NCI-H1105 (cell line): ENCODE measurements at regions not wholly inside any gene's neighbourhood (a gene's known extent, or its start where the extent isn't known, plus 50 kb on each side); places are given as distances from the start of the nearest gene placed in this dataset.
A peak's percentile ranks its signal among the peaks of the same experiment; 100 is the strongest.

ENCODE experiments used
- DNase-seq: peaks from one replicate; lab custom pipeline; 2025; lab: John Stamatoyannopoulos, UW

DNA sequence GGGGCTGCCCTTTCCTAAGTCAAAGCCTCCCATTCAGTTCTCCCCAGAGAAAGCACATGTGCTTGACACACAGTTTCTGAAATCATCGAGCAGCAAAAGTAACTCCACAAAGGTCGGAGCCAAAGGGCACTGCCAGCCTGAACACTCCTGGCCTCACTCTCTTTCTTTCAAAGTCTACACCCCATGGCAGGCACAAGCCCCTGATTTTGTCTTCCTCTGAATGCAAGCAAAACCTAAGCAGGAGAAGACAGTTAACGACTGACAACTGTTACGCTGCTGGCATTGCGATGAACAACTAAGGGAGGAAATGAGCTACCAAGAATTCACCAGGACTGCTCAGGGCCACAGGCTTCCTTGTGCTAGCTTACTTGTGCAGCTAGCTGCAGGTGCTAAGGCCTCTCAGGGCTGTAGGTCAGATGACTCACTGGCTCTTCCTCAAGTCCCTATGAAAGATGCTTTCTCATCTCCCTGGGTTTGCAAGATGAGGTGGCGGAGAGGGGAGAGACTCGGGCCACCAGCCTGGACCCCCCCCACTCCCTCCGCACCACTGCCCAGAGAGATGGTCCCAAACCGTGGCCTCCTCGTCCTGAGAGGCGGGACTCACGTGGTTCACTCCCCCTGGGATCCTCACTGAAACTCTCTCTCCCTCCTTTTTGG lies 208.2 kb downstream of the DLL1 start:
- no peak for DNase-seq

DNA sequence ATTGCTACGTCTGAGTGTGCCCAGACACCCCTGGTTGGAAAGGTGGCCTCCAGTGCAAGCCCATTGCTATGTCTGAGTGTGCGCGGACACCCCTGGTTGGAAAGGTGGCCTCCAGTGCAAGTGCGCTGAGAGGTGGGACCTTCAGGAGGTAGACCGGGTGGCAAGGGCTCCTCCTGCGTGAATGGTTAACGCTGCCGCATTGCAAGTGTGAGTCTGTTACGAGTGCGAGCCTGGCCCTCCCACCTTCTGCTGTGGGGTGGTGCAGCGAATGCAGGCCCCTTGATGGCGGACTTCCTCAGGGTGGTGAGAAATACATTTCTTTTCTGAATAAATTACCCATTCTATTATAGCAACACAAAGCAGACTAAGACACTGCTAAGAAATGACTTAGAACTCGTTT lies 208.8 kb downstream of the DLL1 start:
- DNase-seq = no peak

DNA sequence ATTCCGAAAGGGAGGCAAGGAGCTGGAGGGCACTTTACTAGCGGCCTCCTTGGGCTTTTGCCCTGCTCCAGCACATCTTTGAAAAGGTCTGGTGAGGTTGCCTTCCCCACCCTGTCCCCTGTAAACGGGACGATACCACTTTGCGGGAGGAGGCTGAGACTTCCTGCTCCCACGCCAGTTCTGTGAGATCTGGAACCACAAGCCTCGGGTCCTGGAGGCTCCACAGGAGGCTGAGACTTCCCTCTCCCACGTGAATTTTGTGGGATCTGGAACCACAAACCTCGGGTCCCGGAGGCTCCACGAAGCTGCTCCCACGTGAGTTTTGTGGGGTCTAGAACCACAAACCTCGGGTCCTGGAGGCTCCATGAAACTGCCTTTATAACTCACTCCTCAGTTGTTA lies 209.3 kb downstream of the DLL1 start:
- DNase-seq = no peak

DNA sequence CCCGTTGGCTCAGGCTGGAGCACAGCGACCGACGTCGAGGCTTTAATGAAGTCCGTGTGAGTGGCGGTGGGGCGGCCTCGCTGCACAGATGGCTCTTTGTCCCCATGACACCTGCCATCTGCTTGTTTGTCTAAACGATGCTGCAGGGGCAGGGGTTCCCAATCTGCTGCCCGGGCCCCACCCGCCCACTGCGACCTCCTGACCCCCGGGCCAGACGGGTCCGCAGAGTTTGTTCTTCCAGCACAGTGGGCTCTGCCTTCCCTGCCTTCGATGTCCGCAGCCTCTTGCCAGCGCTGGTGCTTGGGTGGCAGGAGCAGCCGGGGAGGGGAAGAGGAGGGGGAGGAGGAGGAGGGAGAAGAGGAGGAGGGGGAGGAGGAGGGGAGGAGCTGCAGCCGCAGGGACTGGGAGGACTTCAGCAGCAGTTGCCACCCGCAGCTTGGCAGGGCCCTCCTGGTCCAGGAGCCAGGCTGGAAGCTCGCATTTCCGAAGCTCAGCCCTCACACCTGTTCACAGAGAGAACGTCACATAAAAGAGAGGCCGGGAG lies 210.0 kb downstream of the DLL1 start:
- peak; percentile 6 for DNase-seq

DNA sequence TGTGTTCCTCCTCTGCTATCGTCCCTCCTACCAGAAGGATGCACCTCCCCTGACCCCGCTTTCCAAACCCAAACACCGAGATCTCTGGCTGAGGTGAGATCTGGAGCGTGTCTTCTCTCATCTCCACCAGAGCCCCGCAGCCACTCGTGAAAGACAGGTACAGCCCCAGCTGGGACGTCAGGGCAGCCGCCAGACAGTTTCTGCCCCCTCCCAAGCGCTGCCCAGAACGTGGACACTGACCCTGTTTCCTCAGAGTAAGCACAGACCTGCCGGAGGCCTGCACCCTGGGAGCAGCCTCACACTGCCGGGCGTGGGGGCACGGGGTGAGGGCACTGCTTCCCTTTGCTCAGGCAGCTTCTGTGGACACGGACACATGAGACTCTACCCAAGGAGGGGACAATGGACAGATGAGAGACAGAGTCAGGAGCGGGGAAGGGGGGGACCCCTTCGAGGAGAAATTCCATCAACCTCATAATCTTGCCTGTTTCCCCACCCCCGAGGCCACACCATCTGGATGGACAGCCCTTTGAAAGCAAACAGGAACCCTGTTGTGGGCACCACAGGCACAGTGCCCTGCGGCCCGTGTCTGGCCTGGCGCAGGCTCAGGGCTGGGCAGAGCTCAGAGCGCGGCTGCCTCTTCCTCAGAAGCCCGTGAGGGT lies 210.6 kb downstream of the DLL1 start:
- no peak for DNase-seq

DNA sequence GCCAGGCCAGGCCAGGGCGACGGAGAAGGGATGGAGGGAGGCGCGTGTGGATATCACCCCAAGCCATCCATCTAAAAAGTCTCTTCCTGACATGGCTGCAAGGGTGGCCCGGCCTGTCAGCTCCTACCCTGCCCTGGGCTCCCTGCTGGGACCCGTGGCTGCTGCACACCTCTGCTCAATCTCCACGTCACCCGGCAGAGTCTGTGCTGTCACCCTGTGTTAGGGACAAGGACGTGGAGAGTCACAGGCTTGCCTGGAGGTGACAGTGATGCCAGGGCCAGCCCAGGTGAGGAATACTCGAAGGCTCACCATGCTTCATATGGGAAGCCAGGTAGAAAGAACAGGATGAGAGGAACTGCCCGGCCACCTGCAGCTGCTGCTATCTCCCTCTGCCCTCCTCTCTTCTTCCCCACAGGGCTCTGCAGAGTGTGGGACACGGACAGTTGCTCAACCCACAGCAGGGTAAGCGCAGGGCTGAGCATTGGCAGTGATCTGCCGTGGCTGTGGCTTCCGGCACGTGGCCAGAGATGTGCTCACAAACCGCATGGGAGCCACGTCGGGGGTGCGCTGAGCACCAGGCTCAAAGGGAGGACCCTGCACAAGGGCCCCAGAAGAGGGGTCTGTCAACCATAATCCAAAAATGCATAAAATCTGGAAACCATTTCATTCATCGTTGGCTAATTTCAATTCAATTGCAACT lies 214.3 kb downstream of the DLL1 start:
- DNase-seq = no peak

DNA sequence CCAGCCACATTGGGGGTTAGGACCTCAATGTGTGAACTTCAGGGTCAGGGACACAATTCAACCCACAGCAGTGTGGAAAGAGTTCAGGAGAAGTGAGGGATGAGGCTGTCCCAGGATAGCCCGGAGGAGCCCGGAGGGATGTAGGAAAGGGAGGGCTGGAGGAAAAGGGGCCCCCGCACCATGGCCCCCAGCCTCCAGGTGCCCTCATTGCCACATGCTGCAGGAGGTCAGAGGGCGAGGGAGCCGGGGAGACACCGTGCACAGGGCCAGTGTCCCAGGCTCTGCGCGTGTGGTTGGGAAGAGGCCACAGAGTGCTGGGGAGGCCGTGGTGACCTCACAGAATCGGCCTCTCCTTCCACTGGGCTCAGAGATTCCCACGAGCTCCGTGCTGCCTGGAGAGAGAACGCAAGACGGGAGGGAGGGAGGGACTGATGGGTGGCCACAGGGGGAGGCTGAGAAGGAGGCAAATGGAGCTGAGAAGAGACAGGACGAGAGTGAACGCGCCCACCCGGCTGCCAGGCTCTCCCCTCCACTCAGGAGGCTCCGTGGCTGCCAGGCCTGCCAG lies 215.1 kb downstream of the DLL1 start:
- DNase-seq = peak; percentile 28

DNA sequence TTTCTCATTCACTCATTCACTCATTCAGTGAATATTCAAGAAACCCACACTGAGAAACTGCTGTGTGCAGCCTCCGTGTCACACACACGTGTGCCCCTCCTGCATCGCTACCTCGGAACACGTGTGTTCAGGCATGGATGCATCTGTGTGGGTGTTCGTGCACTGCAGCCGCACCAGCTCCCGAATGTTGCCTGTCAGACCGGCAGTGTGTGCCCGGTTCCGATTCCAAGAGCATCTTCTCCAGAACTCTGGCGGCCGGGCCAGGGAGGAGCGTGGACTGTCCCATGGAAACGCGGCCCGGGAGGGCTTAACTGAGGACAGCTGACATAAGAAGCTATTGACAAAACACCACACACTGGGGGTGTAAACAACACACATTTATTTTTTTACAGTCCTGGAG lies 216.0 kb downstream of the DLL1 start:
- no peak for DNase-seq

DNA sequence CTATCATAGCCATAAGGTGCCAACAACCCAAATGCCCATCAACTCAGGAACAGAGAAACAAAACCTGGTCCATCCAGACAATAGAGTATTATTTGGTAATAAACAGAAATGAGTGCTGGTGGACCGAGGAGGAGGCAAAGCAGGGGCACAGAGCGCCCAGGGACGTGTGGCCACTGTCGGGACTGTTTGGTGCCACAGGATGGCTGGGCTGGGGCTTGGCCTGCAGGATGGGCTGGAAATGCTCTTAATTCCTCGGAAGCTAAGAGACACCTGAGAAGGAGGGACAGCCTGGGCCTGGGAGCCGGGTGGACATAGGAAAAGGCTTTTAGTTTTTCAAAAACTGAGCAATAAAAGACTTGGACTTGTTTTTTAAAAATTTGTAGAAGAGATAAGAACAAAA lies 216.4 kb downstream of the DLL1 start:
- DNase-seq = no peak

DNA sequence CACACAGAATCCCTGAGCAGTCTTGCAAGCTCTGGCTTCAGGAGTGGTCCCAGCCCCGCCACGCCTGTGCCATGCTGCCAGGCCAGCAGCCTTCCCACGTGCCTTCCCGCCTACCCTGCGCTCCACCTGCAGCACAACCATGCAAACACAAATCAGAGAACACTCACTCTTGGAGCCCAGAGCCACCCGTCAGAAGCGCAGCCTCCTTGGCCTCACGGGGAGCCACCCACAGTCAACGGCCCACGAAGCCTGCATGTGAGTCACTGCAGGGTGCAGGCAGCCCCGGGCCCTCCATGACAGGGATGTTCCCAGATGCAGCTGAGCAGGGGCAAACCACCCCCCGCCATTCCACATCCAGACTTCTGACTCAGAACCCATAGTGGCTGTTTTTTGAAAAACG lies 217.0 kb downstream of the DLL1 start:
- no peak for DNase-seq

DNA sequence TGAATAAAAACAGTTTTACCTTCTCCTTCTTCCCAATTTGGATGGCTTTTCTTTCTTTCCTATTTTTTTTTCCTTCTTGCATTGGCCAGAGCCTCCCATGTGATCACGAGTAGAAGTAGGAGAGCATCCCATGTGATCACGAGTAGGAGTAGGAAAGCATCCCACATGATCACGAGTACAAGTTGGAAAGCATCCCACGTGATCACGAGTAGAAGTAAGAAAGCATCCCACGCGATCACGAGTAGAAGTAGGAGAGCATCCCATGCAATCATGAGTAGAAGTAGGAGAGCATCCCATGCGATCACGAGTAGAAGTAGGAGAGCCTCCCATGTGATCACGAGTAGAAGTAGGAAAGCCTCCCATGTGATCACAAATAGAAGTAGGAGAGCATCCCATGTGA lies 218.6 kb downstream of the DLL1 start:
- DNase-seq = no peak

DNA sequence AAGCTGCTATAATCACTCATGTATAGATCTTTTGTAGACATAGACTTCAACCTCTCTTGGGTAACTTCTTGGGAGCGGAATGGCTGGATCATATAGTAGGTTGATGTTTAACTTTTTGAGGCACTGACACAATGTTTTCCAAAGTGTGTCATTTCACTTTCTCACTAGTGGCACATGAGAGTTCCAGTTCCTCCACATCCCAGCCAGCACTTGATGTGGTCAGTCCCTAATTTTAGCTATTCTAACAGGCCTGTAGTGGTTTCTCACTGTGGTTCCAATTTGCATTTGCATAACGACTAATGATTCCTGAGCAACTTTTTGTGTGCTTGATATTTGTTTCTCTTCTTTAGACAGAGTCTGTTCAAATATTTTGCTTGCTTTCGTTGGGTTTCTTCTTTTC lies 221.3 kb downstream of the DLL1 start:
- DNase-seq = no peak

DNA sequence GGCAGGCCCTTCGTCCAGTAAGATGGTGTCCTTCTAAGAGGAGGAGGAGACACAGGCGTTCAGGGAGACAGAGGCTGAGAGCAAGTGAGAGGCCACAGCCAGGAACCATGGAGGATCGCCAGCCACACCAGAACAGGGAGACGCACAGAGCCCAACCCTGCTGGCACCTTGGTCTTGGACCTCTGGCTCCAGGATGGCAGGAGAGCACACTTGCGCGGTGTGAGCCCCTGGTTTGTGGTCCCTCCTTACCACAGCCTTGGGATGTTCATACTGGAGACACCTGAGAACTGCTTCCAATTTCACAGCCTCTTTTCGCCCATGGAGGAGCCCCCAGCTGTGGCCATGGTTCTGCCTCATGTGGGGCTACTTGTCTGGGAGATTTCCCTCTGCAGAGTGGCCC lies 222.4 kb downstream of the DLL1 start:
- no peak for DNase-seq

DNA sequence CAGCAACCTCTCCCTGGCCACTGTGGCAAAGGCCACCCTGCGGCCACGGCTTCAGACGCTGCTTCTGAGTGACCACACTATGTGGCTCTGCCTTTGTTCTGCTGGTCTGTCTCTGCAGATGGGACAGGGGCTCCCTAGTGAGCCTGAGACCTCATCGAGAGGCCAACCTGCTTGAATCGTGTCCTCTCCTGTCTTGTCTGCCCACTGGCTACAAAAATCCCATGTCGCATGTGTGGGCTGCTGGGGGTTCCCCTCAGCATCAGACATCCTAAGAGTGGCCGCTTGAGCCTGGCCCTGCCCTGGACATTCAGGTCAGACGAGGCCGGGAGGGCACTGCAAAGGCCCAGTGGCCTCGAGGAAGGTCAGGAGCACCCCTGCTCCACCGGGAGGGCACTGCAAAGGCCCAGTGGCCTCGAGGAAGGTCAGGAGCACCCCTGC lies 222.9 kb downstream of the DLL1 start:
- DNase-seq = no peak

DNA sequence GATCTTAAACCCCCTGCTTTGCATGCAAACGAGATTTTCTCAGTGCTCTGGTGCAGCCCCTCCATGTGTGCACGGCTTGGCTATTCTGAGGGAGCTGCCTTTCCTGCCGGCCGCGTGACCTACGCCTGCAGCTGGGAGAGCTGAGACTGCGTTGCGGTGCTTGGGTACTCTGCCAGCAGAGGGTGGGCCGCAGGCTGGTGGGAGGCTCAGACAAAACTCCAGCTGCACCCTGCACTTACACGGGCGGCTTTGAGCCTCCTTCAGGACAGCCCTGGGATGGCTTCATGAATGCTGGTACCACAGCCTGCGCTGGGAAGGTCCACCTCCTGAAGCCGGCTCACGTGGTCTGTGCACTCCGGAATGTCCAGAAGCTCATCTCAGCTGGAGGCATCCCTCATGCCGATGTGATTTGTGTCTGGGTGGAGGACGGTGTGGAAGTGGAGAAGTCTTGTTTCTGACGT lies 223.7 kb downstream of the DLL1 start:
- no peak for DNase-seq

DNA sequence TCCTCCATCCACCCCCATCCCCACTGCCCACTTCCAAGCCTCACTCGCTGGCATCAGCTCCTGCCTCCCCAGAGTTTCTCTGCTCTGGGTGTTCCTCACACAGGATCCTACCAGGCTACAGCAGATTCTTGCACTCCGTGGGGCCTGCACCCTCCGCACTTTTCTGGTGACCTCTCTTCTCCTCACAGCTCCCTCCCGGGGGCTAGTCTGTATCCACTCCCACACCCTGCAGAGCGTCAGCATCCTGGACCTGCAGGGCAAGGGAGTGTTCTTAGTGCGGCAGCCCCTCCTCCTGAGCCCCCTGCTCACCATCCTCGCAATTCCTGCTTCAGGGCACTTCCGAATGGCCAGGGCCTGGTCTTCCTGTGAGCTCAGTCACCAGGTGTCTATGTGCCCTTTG lies 224.2 kb downstream of the DLL1 start:
- no peak for DNase-seq

DNA sequence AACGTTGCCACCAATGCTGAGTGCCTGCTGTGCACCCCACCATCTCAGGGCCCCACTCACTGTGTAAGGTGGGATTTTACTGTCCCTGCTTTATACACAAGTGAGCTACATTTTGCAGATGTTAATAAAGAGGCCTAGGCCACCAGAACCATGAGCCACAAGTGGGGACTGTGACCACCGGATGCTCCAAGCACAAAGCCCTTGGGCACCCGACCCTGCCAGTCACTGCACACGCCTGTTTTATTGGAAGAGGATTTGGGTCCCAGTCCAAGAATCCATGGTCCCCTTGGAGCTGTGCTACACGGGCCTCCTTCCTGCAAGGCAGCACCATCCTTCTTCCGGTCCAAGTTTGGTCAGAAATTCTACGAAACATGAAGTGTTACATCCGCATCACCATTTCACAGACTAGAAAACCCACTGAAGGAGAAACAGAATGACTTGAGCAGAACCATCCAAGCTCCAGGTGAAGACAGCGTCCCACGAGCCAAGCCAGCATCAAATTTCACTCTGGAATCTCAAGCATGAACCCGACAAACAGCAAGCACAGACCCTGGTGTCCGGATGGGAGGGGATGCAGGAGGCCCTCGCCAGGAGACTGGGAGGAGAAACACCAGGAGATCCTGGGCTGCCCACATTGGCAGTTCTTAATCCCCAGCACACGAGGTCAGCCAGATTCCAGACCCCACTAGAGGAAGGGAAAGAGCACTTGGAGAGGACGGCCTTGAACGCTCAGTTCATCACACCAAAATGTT lies 226.9 kb downstream of the DLL1 start:
- DNase-seq = no peak

DNA sequence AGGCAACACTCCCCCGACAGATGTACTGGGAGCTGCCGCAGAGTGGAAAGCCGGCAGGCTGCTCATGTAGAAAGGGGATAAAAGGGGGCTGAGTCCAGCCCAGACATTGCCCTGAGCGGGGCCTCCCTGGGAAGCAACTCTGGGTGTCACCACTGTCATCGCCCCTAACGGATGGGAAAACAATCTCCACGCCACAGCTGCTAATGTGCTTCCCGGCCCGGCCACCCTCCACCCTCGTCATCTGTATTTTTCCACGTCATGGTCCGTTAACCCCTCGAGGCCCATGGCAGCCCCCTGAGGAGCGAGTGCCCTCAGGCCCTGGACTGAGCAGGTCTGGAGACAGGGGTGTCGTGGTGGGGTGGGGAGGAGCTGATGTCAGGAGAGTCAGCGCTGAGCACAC lies 227.4 kb downstream of the DLL1 start:
- no peak for DNase-seq

DNA sequence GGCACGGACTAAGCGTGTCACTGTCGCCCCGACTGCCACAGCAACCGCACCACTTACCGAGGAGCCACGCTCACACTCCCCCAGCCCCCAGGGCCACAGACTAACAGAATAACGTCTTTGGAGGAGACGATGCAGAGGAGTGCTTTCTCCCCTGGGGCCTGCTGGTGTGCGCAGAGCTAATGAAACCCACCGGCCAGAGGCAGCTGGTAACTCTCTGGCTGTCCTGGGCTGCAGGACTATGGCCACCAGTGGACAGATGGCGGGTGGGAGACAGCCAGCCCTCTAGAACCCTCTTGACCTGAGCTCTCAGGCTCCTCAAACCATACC lies 228.0 kb downstream of the DLL1 start:
- DNase-seq = no peak

DNA sequence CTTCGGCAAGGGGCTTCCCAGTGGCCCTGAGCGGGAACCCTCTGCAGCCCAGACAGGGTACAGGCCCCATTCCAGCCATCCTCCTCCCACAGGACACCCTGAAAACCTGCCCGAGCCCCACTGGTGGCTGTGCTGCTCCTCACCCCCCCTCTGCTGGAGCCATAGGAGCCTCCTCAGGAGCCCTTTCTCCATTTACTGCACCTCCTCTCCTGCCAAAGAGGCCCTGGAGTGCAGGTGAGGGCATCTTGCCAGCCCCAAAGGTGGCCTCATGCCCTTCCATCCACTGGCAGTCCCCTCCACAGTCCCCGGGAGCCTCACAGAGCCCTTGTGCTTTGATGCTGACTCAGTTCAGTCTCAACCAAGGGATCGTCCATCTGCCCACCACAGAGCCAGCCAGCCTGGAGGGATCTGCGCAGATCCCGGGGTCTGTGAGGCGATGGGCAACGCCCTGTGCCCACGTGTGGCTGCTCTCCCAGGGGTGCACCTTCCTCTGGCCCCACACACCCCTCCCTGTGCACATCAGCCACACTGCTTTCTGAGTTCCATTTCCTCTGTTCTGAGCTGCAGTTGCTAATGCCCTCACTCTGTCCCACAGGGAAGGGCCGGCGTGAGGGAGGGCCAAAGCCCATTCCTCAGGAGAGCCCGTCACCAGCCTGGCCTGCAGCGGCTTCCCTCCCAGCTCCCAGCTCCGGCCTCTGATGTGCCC lies 228.5 kb downstream of the DLL1 start:
- no peak for DNase-seq

DNA sequence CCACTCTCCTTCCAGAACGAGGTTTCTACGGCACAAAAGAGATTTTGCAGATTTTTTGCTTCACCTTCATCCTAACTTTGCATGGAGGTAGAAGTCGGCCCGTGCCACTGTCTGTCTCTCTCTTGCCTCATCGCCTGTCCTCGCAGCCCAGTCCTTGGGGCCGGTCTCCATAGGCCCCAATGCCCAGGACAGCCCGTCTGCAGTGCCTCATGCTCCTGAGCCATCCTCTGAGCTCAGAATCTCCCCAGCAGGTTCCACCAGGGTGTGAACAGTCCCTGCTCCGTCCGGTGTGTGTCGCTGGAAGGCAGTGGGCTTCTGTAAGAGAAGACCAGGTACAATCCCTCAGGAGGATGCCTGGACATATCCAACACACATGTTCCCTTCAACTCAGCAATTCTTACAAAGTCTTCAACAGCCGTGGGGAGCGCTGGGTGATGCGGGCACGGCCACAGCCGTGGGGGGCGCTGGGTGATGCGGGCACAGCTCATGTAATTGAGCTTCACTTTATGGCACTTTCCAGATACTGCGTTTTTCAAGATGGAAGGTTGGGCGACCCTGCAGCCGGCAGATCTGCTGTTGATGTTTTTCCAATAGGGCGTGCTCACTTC lies 231.9 kb downstream of the DLL1 start:
- DNase-seq = no peak
